Upper lobe of left lung (tissue), 6 donors: ENCODE measurements at regions not wholly inside any gene's neighbourhood (a gene's known extent, or its start where the extent isn't known, plus 50 kb on each side); places are given as distances from the start of the nearest gene placed in this dataset.

Experiments
- ATAC-seq, 2 donors: fragments of 200-7000 bp; cut with Tn5 transposase; one replicate each; pipeline ENCODE4 v1.9.1; 2022; ENCODE audit warnings: mild to moderate bottlenecking in 2 of 2, moderate library complexity in 2 of 2; ENCODE audit not compliant: low FRiP score in 2 of 2
- DNase-seq, 2 donors: peaks; one replicate each; pipeline ENCODE4 v3.0.0-alpha.2; 2019 to 2020
- H3K27ac ChIP-seq, 4 donors: fragments of 200-600 bp; sonication (generic); one replicate each; pipeline ENCODE4 v1.5.1; 2016 to 2019
- H3K27me3 ChIP-seq, 4 donors: fragments of 200-600 bp; sonication (generic); one replicate each; pipeline ENCODE4 v1.5.1; 2017 to 2019
- H3K36me3 ChIP-seq, 4 donors: fragments of 200-600 bp; sonication (generic); one replicate each; pipeline ENCODE4 v1.5.1; 2016 to 2019
- H3K4me1 ChIP-seq, 4 donors: fragments of 200-600 bp; sonication (generic); one replicate each; pipeline ENCODE4 v1.5.1; 2018 to 2019
- H3K4me3 ChIP-seq, 4 donors: fragments of 200-600 bp; sonication (generic); one replicate each; pipeline ENCODE4 v1.5.1; 2017 to 2019; ENCODE audit warnings: mild to moderate bottlenecking in 2 of 4, moderate library complexity in 1 of 4
- H3K9me3 ChIP-seq, 4 donors: fragments of 200-600 bp; sonication (generic); one replicate each; pipeline ENCODE4 v1.5.1; 2018 to 2019
- CTCF ChIP-seq, 6 experiments: fragments of 450-650 bp in 4 of 6; fragments of 200-600 bp in 2 of 6; sonication (generic) in 2 of 6; IDR thresholded peaks; one replicate each; pipeline ENCODE4 v1.5.1; 2016 to 2019; ENCODE audit warnings: antibody characterized with exemption in 6 of 6
- EP300 ChIP-seq, 4 donors: sonication (generic); formaldehyde crosslinking; IDR thresholded peaks; one replicate each; pipeline ENCODE4 v1.5.1; 2017; ENCODE audit warnings: antibody characterized with exemption in 4 of 4, control low read depth in 2 of 4
- POLR2A ChIP-seq, 4 donors: fragments of 450-650 bp; IDR thresholded peaks; one replicate each; pipeline ENCODE4 v1.5.1; 2016 to 2017; ENCODE audit warnings: antibody characterized with exemption in 4 of 4, mild to moderate bottlenecking in 2 of 4
- POLR2AphosphoS5 ChIP-seq, 2 donors: sonication (generic); formaldehyde crosslinking; IDR thresholded peaks; one replicate each; pipeline ENCODE4 v1.5.1; 2017; ENCODE audit warnings: antibody characterized with exemption in 2 of 2
- WGBS, 2 donors: methylation state at CpG; one replicate each; pipeline ENCODE4 v1.1.5; 2017 to 2018; 5-methylcytosine and 5-hydroxymethylcytosine counted together
- donor health status: DM: no; HTN: no; CAD: no; lungs with moderate emphysema.
- donor health status: DM: no; HTN: yes; CAD: no; lungs with severe emphysema.

- ATAC-seq: no peak
Measured at GRCh38 chr10:25689346-25690100, 244.5 kb upstream of the MYO3A start.

GRCh38 chr10:25692761-25693160, 241.3 kb upstream of the MYO3A start:
- DNase-seq (no peak), ATAC-seq (no peak)
- 75 to 83% methylated on average over 2 of the region's 2 CpGs for WGBS, 2 donors
- H3K27me3 ChIP-seq: no peaks in the 10 kb centered on the region
- H3K36me3 ChIP-seq: no peaks in the 10 kb centered on the region
- TF ChIP-seq POLR2AphosphoS5 (IDR thresholded peaks at IDR 0.05) (no peak), CTCF (IDR thresholded peaks at IDR 0.05) (no peak), POLR2A (IDR thresholded peaks at IDR 0.05) (no peak), EP300 (IDR thresholded peaks at IDR 0.05) (no peak)
- H3K27ac ChIP-seq: no peak overlapping the region
- no peaks in the 10 kb centered on the region for H3K4me1 ChIP-seq
- no peak overlapping the region for H3K4me3 ChIP-seq
- no peaks in the 10 kb centered on the region for H3K9me3 ChIP-seq

More at GRCh38 chr10:25689346-25690100, 244.5 kb upstream of the MYO3A start:
- no peaks in the 10 kb centered on the region for H3K36me3 ChIP-seq
- H3K4me1 ChIP-seq: no peaks in the 10 kb centered on the region
- no peak for TF ChIP-seq POLR2A (IDR thresholded peaks at IDR 0.05)
- no peak for TF ChIP-seq EP300 (IDR thresholded peaks at IDR 0.05)
- TF ChIP-seq POLR2AphosphoS5 (IDR thresholded peaks at IDR 0.05): no peak
- TF ChIP-seq CTCF (IDR thresholded peaks at IDR 0.05): no peak
- H3K9me3 ChIP-seq: no peaks in the 10 kb centered on the region
- 77 to 92% methylated on average over 3 of the region's 3 CpGs for WGBS, 2 donors
- no peak overlapping the region for H3K4me3 ChIP-seq
- H3K27me3 ChIP-seq: no peaks in the 10 kb centered on the region
- DNase-seq: no peak
- H3K27ac ChIP-seq: no peak overlapping the region

- Histone ChIP-seq H3K9me3 (no peaks in the 10 kb centered on the region), H3K27me3 (no peaks in the 10 kb centered on the region), H3K36me3 (no peaks in the 10 kb centered on the region), H3K27ac (no peak overlapping the region), H3K4me3 (no peak overlapping the region), H3K4me1 (no peaks in the 10 kb centered on the region)
- TF ChIP-seq POLR2A (IDR thresholded peaks at IDR 0.05) (no peak), CTCF (IDR thresholded peaks at IDR 0.05) (no peak)
- 81 to 89% methylated on average over 14 to 15 of the region's 15 CpGs for WGBS, 2 donors
- ATAC-seq (no peak), DNase-seq (no peak)
Measured at GRCh38 chr10:25694206-25694933, 239.7 kb upstream of the MYO3A start.

- Histone ChIP-seq H3K36me3 (no peaks in the 10 kb centered on the region), H3K4me3 (no peak overlapping the region), H3K27me3 (no peaks in the 10 kb centered on the region), H3K9me3 (no peaks in the 10 kb centered on the region), H3K27ac (no peak overlapping the region), H3K4me1 (no peaks in the 10 kb centered on the region)
- WGBS, 2 donors: 40 to 60% methylated on average over 3 of the region's 3 CpGs
- TF ChIP-seq POLR2AphosphoS5 (IDR thresholded peaks at IDR 0.05): no peak
- no peak for TF ChIP-seq EP300 (IDR thresholded peaks at IDR 0.05)
- TF ChIP-seq CTCF (IDR thresholded peaks at IDR 0.05): no peak
- no peak for TF ChIP-seq POLR2A (IDR thresholded peaks at IDR 0.05)
- DNase-seq (no peak), ATAC-seq (no peak)
Measured at GRCh38 chr10:25694971-25695370, 239.1 kb upstream of the MYO3A start.
